Astrocyte (in vitro differentiated cells and primary cell): ENCODE measurements at regions not wholly inside any gene's neighbourhood (a gene's known extent, or its start where the extent isn't known, plus 50 kb on each side); places are given as distances from the start of the nearest gene placed in this dataset.

Experiments
- DNase-seq: peaks from one replicate; pipeline ENCODE4 v3.0.0-alpha.2; 2010; ENCODE audit warnings: low read depth
- FAIRE-seq: peaks from 2 replicates; lab custom pipeline; 2011; peaks lifted over from hg19 to GRCh38; lab: Jason Lieb, UNC
- H2AFZ ChIP-seq: 2 replicates; pipeline ENCODE4 v1.6.0; 2012; ENCODE audit warnings: low read depth, low read length, inconsistent platforms
- H3K27ac ChIP-seq: 2 replicates; pipeline ENCODE4 v1.5.1; 2011; ENCODE audit warnings: low read depth, low read length, inconsistent platforms
- H3K27me3 ChIP-seq: 2 replicates; pipeline ENCODE4 v1.6.0; 2011; ENCODE audit warnings: low read length, inconsistent platforms; ENCODE audit not compliant: insufficient read depth
- H3K36me3 ChIP-seq: 2 replicates; pipeline ENCODE4 v1.5.1; 2011; ENCODE audit warnings: low read length, inconsistent platforms; ENCODE audit not compliant: insufficient read depth
- H3K4me1 ChIP-seq: 2 replicates; pipeline ENCODE4 v1.5.1; 2011; ENCODE audit warnings: low read length, inconsistent platforms; ENCODE audit not compliant: insufficient read depth
- H3K4me2 ChIP-seq: 2 replicates; pipeline ENCODE4 v1.6.0; 2012; ENCODE audit warnings: low read length, inconsistent platforms
- H3K4me3 ChIP-seq: 2 replicates; pipeline ENCODE4 v1.5.1; 2011; ENCODE audit warnings: low read depth, mild to moderate bottlenecking, low read length, inconsistent platforms; ENCODE audit not compliant: insufficient read depth
- H3K79me2 ChIP-seq: 2 replicates; pipeline ENCODE4 v1.6.0; 2012; ENCODE audit warnings: mild to moderate bottlenecking, low read length, inconsistent platforms; ENCODE audit not compliant: insufficient read depth
- H3K9ac ChIP-seq: 2 replicates; pipeline ENCODE4 v1.6.0; 2012; ENCODE audit warnings: mild to moderate bottlenecking, low read length, inconsistent platforms
- H3K9me3 ChIP-seq: 2 replicates; pipeline ENCODE4 v1.5.1; 2012; ENCODE audit warnings: low read depth, mild to moderate bottlenecking, low read length, inconsistent platforms; ENCODE audit not compliant: insufficient read depth
- H4K20me1 ChIP-seq: 2 replicates; pipeline ENCODE4 v1.6.0; 2012; ENCODE audit warnings: low read length, inconsistent platforms; ENCODE audit not compliant: insufficient read depth
- H3K27ac Mint-ChIP-seq: one replicate; pipeline ENCODE4 v1.8.0; 2021; ENCODE audit warnings: mild to moderate bottlenecking, mixed read lengths; ENCODE audit not compliant: unreplicated experiment
- H3K27me3 Mint-ChIP-seq: one replicate; pipeline ENCODE4 v1.8.0; 2021; ENCODE audit warnings: low read depth, mixed read lengths; ENCODE audit not compliant: unreplicated experiment
- H3K36me3 Mint-ChIP-seq: one replicate; pipeline ENCODE4 v1.8.0; 2021; ENCODE audit warnings: low read depth, mixed read lengths; ENCODE audit not compliant: unreplicated experiment
- H3K4me1 Mint-ChIP-seq: one replicate; pipeline ENCODE4 v1.8.0; 2021; ENCODE audit warnings: low read depth, mixed read lengths; ENCODE audit not compliant: unreplicated experiment
- H3K4me3 Mint-ChIP-seq: one replicate; pipeline ENCODE4 v1.8.0; 2021; ENCODE audit warnings: mild to moderate bottlenecking, moderate library complexity, mixed read lengths; ENCODE audit not compliant: unreplicated experiment
- H3K9me3 Mint-ChIP-seq: one replicate; pipeline ENCODE4 v1.8.0; 2021; ENCODE audit warnings: mild to moderate bottlenecking, mixed read lengths; ENCODE audit not compliant: unreplicated experiment
- EZH2 ChIP-seq: IDR thresholded peaks from 2 replicates; pipeline ENCODE4 v1.6.1; 2012; ENCODE audit warnings: mild to moderate bottlenecking, low read length, inconsistent platforms; ENCODE audit not compliant: insufficient read depth
- TF ChIP-seq, protein P1 (sequence below): IDR thresholded peaks from 2 replicates; pipeline ENCODE4 v1.5.1; 2011; ENCODE audit warnings: low read depth, mild to moderate bottlenecking, inconsistent platforms, low read length, moderate library complexity; ENCODE audit not compliant: insufficient read depth

DNA sequence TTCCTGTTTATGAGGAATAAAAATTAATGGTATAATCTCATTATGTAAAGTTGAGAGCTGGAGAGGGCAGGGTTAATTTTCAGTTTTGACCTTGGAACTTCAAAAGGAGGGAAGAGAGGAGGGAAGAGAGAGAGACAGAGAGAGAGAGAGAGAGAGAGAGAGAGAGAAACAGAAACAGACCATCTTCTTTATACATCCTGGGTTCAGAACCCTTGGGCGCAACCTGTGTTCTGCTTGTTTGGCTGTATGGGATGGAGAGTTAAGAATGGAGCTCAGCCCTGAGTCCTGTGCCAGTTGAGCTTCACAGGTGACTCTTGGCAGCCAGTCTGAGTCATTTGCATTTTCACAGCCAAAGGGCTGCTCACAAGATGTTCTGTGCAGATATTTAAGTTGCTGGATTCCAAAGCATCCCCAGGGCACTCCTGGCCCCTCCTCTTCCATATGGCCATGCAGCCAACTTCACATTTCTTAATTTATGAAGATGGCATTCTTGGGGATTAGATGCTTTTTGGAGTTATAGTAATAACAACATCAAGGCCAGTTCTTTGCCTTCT, 143.5 kb downstream of the CARTPT start:
- Mint-ChIP-seq H3K27ac (no peak overlapping the region), H3K27me3 (peaks cover 13% of the 10 kb centered on the region), H3K36me3 (no peaks in the 10 kb centered on the region), H3K4me3 (no peak overlapping the region), H3K4me1 (no peaks in the 10 kb centered on the region), H3K9me3 (peaks cover 8% of the 10 kb centered on the region)
- Histone ChIP-seq H3K4me2 (no peak overlapping the region), H3K36me3 (no peaks in the 10 kb centered on the region), H3K4me3 (no peak overlapping the region), H3K4me1 (peaks cover 7% of the 10 kb centered on the region), H3K9me3 (no peaks in the 10 kb centered on the region), H4K20me1 (no peaks in the 10 kb centered on the region), H3K27ac (no peak overlapping the region), H3K9ac (no peak overlapping the region), H3K27me3 (peaks cover 2% of the 10 kb centered on the region), H2AFZ (no peak overlapping the region), H3K79me2 (no peaks in the 10 kb centered on the region)
- DNase-seq, result no peak
- TF ChIP-seq, protein P1, sequence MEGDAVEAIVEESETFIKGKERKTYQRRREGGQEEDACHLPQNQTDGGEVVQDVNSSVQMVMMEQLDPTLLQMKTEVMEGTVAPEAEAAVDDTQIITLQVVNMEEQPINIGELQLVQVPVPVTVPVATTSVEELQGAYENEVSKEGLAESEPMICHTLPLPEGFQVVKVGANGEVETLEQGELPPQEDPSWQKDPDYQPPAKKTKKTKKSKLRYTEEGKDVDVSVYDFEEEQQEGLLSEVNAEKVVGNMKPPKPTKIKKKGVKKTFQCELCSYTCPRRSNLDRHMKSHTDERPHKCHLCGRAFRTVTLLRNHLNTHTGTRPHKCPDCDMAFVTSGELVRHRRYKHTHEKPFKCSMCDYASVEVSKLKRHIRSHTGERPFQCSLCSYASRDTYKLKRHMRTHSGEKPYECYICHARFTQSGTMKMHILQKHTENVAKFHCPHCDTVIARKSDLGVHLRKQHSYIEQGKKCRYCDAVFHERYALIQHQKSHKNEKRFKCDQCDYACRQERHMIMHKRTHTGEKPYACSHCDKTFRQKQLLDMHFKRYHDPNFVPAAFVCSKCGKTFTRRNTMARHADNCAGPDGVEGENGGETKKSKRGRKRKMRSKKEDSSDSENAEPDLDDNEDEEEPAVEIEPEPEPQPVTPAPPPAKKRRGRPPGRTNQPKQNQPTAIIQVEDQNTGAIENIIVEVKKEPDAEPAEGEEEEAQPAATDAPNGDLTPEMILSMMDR, result no peak
- no peak for TF ChIP-seq EZH2
- no peak for FAIRE-seq

DNA sequence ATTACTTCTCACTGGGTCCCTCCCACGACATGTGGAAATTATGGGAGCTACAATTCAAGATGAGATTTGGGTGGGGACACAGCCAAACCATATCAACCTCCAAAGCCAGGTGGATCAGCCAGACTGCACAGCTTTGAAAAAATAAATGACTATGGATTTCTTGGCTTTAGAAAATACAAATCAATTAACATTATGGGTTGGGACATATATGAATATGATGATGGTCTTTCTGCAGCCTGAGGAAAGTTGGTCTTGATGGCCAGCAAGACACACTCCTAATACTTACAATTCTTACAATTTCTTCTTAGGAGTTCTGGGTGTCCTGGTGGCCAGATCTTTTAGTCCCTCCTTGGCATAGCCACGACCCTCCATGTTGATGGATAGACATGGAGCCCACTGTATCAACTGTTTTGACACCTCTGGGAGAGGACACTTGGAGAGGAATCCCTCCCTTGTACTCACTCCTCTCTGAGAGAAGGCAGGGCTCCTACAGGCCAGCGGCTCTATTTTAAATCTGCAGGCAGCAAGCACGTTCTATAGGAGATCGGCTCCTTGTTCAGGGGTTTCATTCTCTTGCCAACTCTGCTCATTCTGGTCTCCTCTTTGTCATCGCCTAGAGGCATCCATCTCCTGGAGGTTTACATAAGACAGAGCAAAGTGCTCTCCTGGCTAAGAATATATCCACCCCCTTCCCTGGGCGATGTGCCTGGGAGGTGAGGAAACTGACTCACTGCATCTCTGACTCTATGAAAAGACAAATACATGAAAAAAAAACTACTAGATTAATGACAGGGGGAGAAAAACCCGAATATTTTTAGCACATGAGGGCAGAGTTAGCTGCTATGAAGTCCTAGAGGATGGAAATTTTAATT, 145.9 kb downstream of the CARTPT start:
- Histone ChIP-seq H3K36me3 (no peaks in the 10 kb centered on the region), H3K4me2 (peak overlapping the region; percentile 45), H2AFZ (no peak overlapping the region), H3K27ac (no peak overlapping the region), H3K79me2 (no peaks in the 10 kb centered on the region), H4K20me1 (no peaks in the 10 kb centered on the region), H3K4me1 (peaks cover 7% of the 10 kb centered on the region), H3K9me3 (no peaks in the 10 kb centered on the region), H3K4me3 (no peak overlapping the region), H3K9ac (no peak overlapping the region), H3K27me3 (peaks cover 2% of the 10 kb centered on the region)
- DNase-seq, result peak; percentile 92
- Mint-ChIP-seq H3K27ac (no peak overlapping the region), H3K4me1 (no peaks in the 10 kb centered on the region), H3K36me3 (no peaks in the 10 kb centered on the region), H3K27me3 (peaks cover 9% of the 10 kb centered on the region), H3K9me3 (peaks cover 2% of the 10 kb centered on the region), H3K4me3 (no peak overlapping the region)
- TF ChIP-seq EZH2, result no peak
- TF ChIP-seq, protein P1, result no peak
- FAIRE-seq, result peak; percentile 62
